GM06990 (cell line): ENCODE measurements at regions not wholly inside any gene's neighbourhood (a gene's known extent, or its start where the extent isn't known, plus 50 kb on each side); places are given as distances from the start of the nearest gene placed in this dataset.
"Not testable (repeated sequence)": the region's sequence is repeated elsewhere in the genome, so short reads cannot be mapped to it uniquely, and the experiment has no call there.

ENCODE experiments used
- DNase-seq: peaks from one replicate; pipeline ENCODE4 v3.0.0-alpha.2; 2011; ENCODE audit not compliant: insufficient read length; ENCODE audit errors: extremely low read depth
- H3K27me3 ChIP-seq: replicated peaks from 2 replicates; pipeline ENCODE4 v1.6.0; 2011; ENCODE audit warnings: low read length; ENCODE audit not compliant: control insufficient read depth, insufficient read depth
- H3K36me3 ChIP-seq: 2 replicates; pipeline ENCODE4 v1.5.1; 2011; ENCODE audit warnings: low read length; ENCODE audit not compliant: control insufficient read depth, insufficient read depth
- H3K4me3 ChIP-seq: replicated peaks from 2 replicates; pipeline ENCODE4 v1.5.1; 2011; ENCODE audit warnings: low read depth, mild to moderate bottlenecking, control low read depth, low read length
- CTCF ChIP-seq: IDR thresholded peaks from 2 replicates; pipeline ENCODE4 v1.5.1; 2011; ENCODE audit warnings: low read length, control low read depth, mild to moderate bottlenecking, inconsistent platforms; ENCODE audit not compliant: insufficient read depth, poor library complexity, severe bottlenecking

GRCh38 chr3:154829929-154830328, 250.2 kb upstream of the MME start:
- Histone ChIP-seq H3K36me3 (no peaks in the 10 kb centered on the region), H3K27me3 (no peaks in the 10 kb centered on the region), H3K4me3 (no peak overlapping the region)
- no peak for TF ChIP-seq CTCF
- no peak for DNase-seq

GRCh38 chr3:154819491-154819890, 260.6 kb upstream of the MME start:
- no peak for DNase-seq
- no peaks in the 10 kb centered on the region for H3K27me3 ChIP-seq
- TF ChIP-seq CTCF, result no peak
- H3K36me3 ChIP-seq, result no peaks in the 10 kb centered on the region
- no peak overlapping the region for H3K4me3 ChIP-seq

- no peak for TF ChIP-seq CTCF
- no peak overlapping the region for H3K4me3 ChIP-seq
- no peak for DNase-seq
- H3K27me3 ChIP-seq, result no peaks in the 10 kb centered on the region
- H3K36me3 ChIP-seq, result no peaks in the 10 kb centered on the region
Measured at GRCh38 chr3:154818676-154819255, 261.4 kb upstream of the MME start.

- DNase-seq, H3K27me3 ChIP-seq, H3K4me3 ChIP-seq, H3K36me3 ChIP-seq: not testable (repeated sequence)
Measured at GRCh38 chr3:154810017-154810416, 270.1 kb upstream of the MME start.

GRCh38 chr3:154801729-154802128, 278.4 kb upstream of the MME start:
- DNase-seq, result no peak
- no peak for TF ChIP-seq CTCF
- Histone ChIP-seq H3K4me3 (no peak overlapping the region), H3K27me3 (no peaks in the 10 kb centered on the region), H3K36me3 (no peaks in the 10 kb centered on the region)

GRCh38 chr3:154799800-154800199, 280.3 kb upstream of the MME start:
- no peaks in the 10 kb centered on the region for H3K27me3 ChIP-seq
- no peak overlapping the region for H3K4me3 ChIP-seq
- no peaks in the 10 kb centered on the region for H3K36me3 ChIP-seq
- TF ChIP-seq CTCF, result no peak
- no peak for DNase-seq
